ENCODE measurements at regions not wholly inside any gene's neighbourhood (a gene's known extent, or its start where the extent isn't known, plus 50 kb on each side); places are given as distances from the start of the nearest gene placed in this dataset.

DNA sequence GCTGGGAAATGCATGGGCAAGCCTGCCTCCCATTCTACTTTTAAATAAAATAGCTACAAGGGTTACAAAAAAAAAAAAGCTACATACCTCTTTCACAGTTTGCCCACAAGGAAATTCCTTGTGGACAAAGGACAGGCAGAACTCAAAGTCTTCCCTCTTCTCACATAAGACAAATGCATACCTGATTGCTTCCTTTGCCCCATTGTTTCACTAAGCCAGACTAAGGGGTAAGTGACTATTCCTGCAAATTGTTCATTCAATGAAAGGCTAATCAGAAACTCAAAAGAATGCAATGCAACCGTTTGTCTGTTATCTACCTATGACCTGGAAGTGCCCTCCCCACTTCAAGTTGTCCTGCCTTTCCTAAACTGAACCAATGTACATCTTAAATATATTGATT is 780.6 kb downstream of the FAM133A start:
- Histone ChIP-seq H3K27me3 (ENCODE audit: control insufficient read depth, insufficient read depth, low read length) (no peaks in the 10 kb centered on the region), H3K4me1 (ENCODE audit: control insufficient read depth, insufficient read depth, low read length) (peaks cover 37% of the 10 kb centered on the region), H3K9ac (ENCODE audit: low read depth, low read length) (peak overlapping the region; percentile 17), H3K36me3 (ENCODE audit: control insufficient read depth, insufficient read depth, low read length) (no peaks in the 10 kb centered on the region), H3K9me3 (ENCODE audit: control insufficient read depth, insufficient read depth, low read length) (no peaks in the 10 kb centered on the region), H3K4me3 (ENCODE audit: low read depth, low read length) (no peak overlapping the region)

DNA sequence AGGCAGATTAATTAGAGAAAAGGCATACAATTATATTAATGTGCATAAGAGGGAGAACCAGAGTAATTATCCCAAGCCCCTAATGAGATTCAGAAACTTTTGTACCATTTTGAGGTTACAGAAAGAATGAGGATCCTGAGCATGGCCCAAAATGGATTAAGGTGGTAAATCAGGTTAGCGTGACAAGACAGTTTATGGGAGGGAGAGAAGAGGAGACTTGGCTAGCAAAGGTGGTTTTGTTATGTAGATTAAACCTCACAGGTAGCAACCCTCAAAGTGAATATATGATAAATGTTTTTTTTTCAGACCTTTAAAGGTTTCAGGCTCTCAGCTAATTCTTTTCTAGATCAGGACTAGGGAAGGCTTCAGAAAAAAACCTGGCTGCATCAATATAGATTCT is 781.8 kb downstream of the FAM133A start:
- H3K27me3 ChIP-seq (ENCODE audit: control insufficient read depth, insufficient read depth, low read length): no peaks in the 10 kb centered on the region
- no peak overlapping the region for H3K4me3 ChIP-seq (ENCODE audit: low read depth, low read length)
- no peaks in the 10 kb centered on the region for H3K36me3 ChIP-seq (ENCODE audit: control insufficient read depth, insufficient read depth, low read length)
- H3K9me3 ChIP-seq (ENCODE audit: control insufficient read depth, insufficient read depth, low read length): no peaks in the 10 kb centered on the region
- peaks cover 37% of the 10 kb centered on the region for H3K4me1 ChIP-seq (ENCODE audit: control insufficient read depth, insufficient read depth, low read length)
- H3K9ac ChIP-seq (ENCODE audit: low read depth, low read length): no peak overlapping the region

DNA sequence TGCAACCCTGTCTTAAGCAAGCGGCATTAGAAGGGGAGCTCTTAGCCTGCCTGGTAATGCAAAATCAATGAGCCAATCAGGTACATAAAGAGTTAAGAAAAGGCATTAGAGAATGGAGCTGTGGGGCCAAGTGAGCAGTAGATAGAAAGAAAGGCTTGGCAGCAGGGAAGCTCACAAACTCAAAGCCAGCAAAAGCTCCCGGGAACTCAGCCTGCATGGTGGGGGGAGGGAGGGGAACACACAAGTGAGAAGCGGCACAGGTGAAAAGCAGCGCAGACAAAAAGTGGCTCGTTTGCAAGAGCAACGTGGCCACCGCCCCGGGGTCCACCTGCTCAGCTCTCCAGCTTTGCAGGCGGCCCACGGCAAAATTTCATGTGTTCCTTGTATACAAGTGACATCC is 818.5 kb downstream of the FAM133A start:
- no peak overlapping the region for H3K9ac ChIP-seq (ENCODE audit: low read depth, low read length)
- peaks cover 13% of the 10 kb centered on the region for H3K4me1 ChIP-seq (ENCODE audit: control insufficient read depth, insufficient read depth, low read length)
- no peaks in the 10 kb centered on the region for H3K36me3 ChIP-seq (ENCODE audit: control insufficient read depth, insufficient read depth, low read length)
- H3K9me3 ChIP-seq (ENCODE audit: control insufficient read depth, insufficient read depth, low read length): peaks cover 7% of the 10 kb centered on the region
- no peak overlapping the region for H3K4me3 ChIP-seq (ENCODE audit: low read depth, low read length)
- peaks cover 4% of the 10 kb centered on the region for H3K27me3 ChIP-seq (ENCODE audit: control insufficient read depth, insufficient read depth, low read length)

DNA sequence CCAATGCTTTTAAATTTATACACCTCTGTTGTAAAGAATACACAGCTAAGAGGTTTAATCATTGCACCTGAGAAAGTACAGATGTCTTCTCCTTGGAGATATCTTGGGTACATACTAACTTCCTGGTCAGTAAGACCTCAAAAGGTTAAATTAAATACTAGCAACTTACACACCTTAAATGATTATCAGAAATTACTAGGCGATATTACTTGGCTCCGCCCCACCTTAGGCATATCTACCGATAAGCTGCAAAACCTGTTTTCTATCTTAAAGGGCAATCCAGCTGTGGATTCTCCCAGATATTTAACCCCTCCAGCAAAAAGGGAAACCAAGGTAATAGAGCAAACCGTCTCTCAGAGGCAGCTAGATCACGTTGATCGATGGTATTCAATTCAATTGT is 819.4 kb downstream of the FAM133A start:
- no peak overlapping the region for H3K4me3 ChIP-seq (ENCODE audit: low read depth, low read length)

DNA sequence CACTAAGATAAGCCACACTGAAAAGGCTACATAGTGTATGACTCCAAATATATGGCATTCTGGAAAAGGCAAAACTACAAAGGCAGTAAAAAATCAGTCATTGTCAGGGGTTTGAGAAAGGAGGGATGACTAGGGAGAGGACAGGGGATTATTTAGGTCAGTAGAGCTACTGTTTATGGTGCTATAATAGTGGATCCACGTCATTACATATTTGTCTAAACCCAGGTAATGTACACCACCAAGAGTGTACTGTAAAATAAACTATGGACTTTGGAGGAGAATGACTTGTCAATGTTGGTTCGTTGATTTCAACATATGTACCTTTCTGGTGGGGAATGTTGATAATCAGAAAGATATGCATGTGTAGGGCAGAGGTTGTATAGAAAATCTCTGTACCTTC is 837.6 kb downstream of the FAM133A start:
- H3K36me3 ChIP-seq (ENCODE audit: control insufficient read depth, insufficient read depth, low read length): no peaks in the 10 kb centered on the region
- no peaks in the 10 kb centered on the region for H3K27me3 ChIP-seq (ENCODE audit: control insufficient read depth, insufficient read depth, low read length)
- no peak overlapping the region for H3K4me3 ChIP-seq (ENCODE audit: low read depth, low read length)
- no peaks in the 10 kb centered on the region for H3K9me3 ChIP-seq (ENCODE audit: control insufficient read depth, insufficient read depth, low read length)
- no peaks in the 10 kb centered on the region for H3K4me1 ChIP-seq (ENCODE audit: control insufficient read depth, insufficient read depth, low read length)
- H3K9ac ChIP-seq (ENCODE audit: low read depth, low read length): no peak overlapping the region

More for the DNA sequence above, 819.4 kb downstream of the FAM133A start:
- Histone ChIP-seq H3K36me3 (ENCODE audit: control insufficient read depth, insufficient read depth, low read length) (no peaks in the 10 kb centered on the region), H3K27me3 (ENCODE audit: control insufficient read depth, insufficient read depth, low read length) (peaks cover 4% of the 10 kb centered on the region), H3K4me1 (ENCODE audit: control insufficient read depth, insufficient read depth, low read length) (peaks cover 18% of the 10 kb centered on the region), H3K9me3 (ENCODE audit: control insufficient read depth, insufficient read depth, low read length) (peaks cover 7% of the 10 kb centered on the region), H3K9ac (ENCODE audit: low read depth, low read length) (no peak overlapping the region)

DNA sequence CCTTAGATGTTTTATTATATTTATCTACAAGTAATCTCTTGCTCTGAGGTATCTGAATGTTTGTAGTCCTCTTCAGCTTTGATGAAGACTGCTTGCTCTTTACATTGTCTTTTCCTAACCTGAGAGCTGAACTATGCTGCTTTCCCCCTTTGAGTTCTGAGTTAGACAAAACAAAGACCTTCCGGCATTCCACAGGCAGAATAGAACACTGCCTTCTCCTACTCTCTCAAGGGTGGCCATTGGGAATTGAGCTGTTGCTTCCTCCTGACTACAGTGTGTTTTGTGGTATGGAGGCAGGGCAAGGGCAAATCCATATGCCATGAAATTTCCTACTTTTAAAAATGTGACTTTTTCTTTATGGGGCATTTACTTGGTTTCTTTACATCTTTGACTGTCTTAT is 841.0 kb downstream of the FAM133A start:
- Histone ChIP-seq H3K9me3 (ENCODE audit: control insufficient read depth, insufficient read depth, low read length) (peaks cover 4% of the 10 kb centered on the region), H3K4me3 (ENCODE audit: low read depth, low read length) (no peak overlapping the region), H3K9ac (ENCODE audit: low read depth, low read length) (no peak overlapping the region), H3K36me3 (ENCODE audit: control insufficient read depth, insufficient read depth, low read length) (no peaks in the 10 kb centered on the region), H3K4me1 (ENCODE audit: control insufficient read depth, insufficient read depth, low read length) (no peaks in the 10 kb centered on the region), H3K27me3 (ENCODE audit: control insufficient read depth, insufficient read depth, low read length) (no peaks in the 10 kb centered on the region)

DNA sequence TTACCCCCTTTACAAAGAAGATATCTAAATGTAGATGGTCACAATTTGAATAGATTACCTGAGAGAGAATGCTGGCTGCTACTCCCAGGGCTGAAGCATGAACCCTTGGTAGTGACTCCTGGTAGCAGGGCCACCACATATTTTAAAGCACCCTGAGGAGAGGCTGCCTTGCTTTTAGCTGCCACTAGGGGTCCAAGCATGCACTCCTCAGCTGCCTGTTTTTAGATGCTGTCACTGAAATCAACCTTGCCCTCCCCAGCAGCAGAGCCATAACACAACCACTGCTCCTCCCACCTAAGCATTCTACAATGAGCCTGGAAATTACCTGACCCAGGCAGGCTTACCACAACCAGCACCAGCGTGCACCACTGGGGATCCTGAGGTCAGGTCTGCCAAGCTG is 850.9 kb downstream of the FAM133A start:
- Histone ChIP-seq H3K27me3 (ENCODE audit: control insufficient read depth, insufficient read depth, low read length) (no peaks in the 10 kb centered on the region), H3K9ac (ENCODE audit: low read depth, low read length) (no peak overlapping the region), H3K9me3 (ENCODE audit: control insufficient read depth, insufficient read depth, low read length) (peaks cover 3% of the 10 kb centered on the region), H3K4me3 (ENCODE audit: low read depth, low read length) (no peak overlapping the region), H3K36me3 (ENCODE audit: control insufficient read depth, insufficient read depth, low read length) (no peaks in the 10 kb centered on the region), H3K4me1 (ENCODE audit: control insufficient read depth, insufficient read depth, low read length) (no peaks in the 10 kb centered on the region)

DNA sequence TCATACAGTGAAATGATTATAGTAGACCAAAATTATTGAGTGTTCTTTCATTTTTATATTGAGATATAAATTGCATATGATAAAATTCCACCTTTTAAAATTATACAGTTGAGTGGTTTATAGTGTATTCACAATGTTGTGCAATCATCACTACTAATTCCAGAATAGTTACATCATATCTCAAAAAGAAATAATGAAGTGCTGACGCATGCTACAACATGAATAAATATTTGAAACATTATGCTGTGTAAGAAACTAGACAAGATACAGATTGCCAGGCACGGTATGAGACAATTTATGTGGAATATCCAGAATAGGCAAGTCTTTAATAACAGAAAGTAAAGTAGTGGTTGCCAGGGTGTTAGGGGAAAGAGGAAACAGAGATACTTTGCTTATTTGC is 871.7 kb downstream of the FAM133A start:
- Histone ChIP-seq H3K27me3 (ENCODE audit: control insufficient read depth, insufficient read depth, low read length) (no peaks in the 10 kb centered on the region), H3K4me3 (ENCODE audit: low read depth, low read length) (no peak overlapping the region), H3K9me3 (ENCODE audit: control insufficient read depth, insufficient read depth, low read length) (no peaks in the 10 kb centered on the region), H3K4me1 (ENCODE audit: control insufficient read depth, insufficient read depth, low read length) (no peaks in the 10 kb centered on the region), H3K36me3 (ENCODE audit: control insufficient read depth, insufficient read depth, low read length) (no peaks in the 10 kb centered on the region), H3K9ac (ENCODE audit: low read depth, low read length) (no peak overlapping the region)

DNA sequence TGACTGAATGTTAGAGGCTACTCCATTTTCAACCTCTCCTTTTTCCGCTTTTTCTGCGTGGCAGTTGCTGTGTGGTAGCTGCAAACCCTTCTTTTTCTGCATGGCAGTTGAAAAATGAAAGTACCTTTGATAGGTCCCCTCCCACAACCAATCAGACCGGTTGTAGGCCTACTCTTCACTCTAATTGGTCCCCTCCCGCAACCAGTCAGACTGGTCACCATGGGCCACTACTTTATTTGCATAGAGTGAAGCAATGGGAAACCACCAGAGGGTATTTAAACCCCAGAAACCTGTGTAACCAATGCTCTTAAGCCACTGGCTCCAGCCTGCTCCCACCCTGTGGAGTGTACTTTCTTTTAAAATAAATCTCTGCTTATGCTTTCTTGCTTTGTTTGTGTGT is 877.8 kb downstream of the FAM133A start:
- no peaks in the 10 kb centered on the region for H3K4me1 ChIP-seq (ENCODE audit: control insufficient read depth, insufficient read depth, low read length)
- H3K36me3 ChIP-seq (ENCODE audit: control insufficient read depth, insufficient read depth, low read length): no peaks in the 10 kb centered on the region
- no peaks in the 10 kb centered on the region for H3K9me3 ChIP-seq (ENCODE audit: control insufficient read depth, insufficient read depth, low read length)
- no peak overlapping the region for H3K4me3 ChIP-seq (ENCODE audit: low read depth, low read length)
- no peaks in the 10 kb centered on the region for H3K27me3 ChIP-seq (ENCODE audit: control insufficient read depth, insufficient read depth, low read length)
- H3K9ac ChIP-seq (ENCODE audit: low read depth, low read length): no peak overlapping the region

DNA sequence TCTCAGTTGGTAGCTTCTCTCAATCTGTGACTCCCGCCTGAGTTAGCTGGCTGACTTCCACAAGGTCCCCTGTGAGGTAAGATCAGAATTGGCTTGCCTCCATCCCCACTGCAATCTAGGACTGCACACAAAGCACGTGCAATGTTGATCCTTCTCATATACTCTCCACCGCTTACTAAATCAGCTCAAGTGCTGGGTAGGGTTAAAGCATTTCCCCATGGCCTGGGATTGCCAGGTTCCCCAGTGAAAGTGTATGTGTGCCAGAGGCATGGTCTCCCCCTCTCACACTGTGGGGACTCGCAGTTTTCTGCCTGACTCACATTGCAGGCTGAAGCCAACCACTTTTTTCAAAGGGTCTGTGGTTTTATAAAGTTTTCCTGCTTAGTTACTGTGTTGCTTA is 886.9 kb downstream of the FAM133A start:
- Histone ChIP-seq H3K4me1 (ENCODE audit: control insufficient read depth, insufficient read depth, low read length) (no peaks in the 10 kb centered on the region), H3K9ac (ENCODE audit: low read depth, low read length) (no peak overlapping the region), H3K27me3 (ENCODE audit: control insufficient read depth, insufficient read depth, low read length) (no peaks in the 10 kb centered on the region)

DNA sequence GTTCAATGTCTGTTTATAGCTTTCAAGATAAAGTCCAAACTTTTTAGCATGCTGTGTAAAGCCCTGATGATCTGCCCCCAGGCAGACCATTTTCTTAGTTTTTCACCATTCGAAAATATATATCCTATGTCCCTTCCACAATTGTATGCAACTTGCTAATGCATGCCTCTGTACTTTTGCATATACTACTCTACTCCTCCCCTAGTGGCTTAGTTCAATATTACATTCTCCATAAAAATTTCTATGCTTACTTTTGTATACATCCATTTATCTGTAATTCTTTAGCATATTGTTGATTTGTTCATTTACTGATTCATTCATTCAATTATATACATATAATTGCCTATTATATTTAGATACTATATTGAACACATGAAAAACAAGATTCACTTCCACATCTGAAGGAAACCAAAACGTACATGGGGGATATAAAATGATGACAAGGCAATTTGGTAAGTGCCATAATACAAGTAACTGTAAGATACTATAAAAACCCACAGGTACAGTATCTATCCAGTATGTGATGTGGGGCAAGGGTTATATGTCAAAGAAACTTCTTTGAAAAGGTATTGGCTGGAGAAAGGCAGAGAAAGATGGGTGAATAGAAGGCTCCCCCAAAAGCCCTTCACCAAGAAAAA is 902.5 kb downstream of the FAM133A start:
- H3K9ac ChIP-seq (ENCODE audit: low read depth, low read length): no peak overlapping the region
- H3K36me3 ChIP-seq (ENCODE audit: control insufficient read depth, insufficient read depth, low read length): no peaks in the 10 kb centered on the region
- H3K27me3 ChIP-seq (ENCODE audit: control insufficient read depth, insufficient read depth, low read length): no peaks in the 10 kb centered on the region
- no peak overlapping the region for H3K4me3 ChIP-seq (ENCODE audit: low read depth, low read length)
- H3K9me3 ChIP-seq (ENCODE audit: control insufficient read depth, insufficient read depth, low read length): no peaks in the 10 kb centered on the region
- no peaks in the 10 kb centered on the region for H3K4me1 ChIP-seq (ENCODE audit: control insufficient read depth, insufficient read depth, low read length)

More for the DNA sequence above, 886.9 kb downstream of the FAM133A start:
- no peak overlapping the region for H3K4me3 ChIP-seq (ENCODE audit: low read depth, low read length)
- H3K9me3 ChIP-seq (ENCODE audit: control insufficient read depth, insufficient read depth, low read length): peaks cover 4% of the 10 kb centered on the region
- no peaks in the 10 kb centered on the region for H3K36me3 ChIP-seq (ENCODE audit: control insufficient read depth, insufficient read depth, low read length)

DNA sequence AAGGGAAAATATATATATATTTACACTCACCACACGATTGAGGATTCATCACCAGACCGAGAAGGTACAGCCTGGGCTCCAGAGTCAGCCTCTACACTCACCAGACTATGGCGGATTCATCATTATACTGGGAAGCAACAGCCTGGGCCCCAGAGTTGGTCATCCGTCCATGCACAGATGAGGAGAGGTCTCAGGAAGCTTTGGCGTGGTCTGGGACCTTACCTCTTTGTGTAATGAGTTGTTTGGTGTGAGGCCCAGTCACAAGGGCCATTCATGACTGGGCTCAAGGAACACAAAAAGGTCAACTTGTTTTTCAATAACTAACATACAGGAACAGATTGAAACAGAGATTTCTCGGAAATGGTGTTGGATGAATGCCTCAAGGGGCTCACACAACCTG is 926.1 kb downstream of the FAM133A start:
- H3K9ac ChIP-seq (ENCODE audit: low read depth, low read length): no peak overlapping the region
- H3K4me1 ChIP-seq (ENCODE audit: control insufficient read depth, insufficient read depth, low read length): no peaks in the 10 kb centered on the region
- H3K36me3 ChIP-seq (ENCODE audit: control insufficient read depth, insufficient read depth, low read length): no peaks in the 10 kb centered on the region
- H3K9me3 ChIP-seq (ENCODE audit: control insufficient read depth, insufficient read depth, low read length): no peaks in the 10 kb centered on the region
- H3K27me3 ChIP-seq (ENCODE audit: control insufficient read depth, insufficient read depth, low read length): no peaks in the 10 kb centered on the region
- no peak overlapping the region for H3K4me3 ChIP-seq (ENCODE audit: low read depth, low read length)
